ENCODE measurements at regions not wholly inside any gene's neighbourhood (a gene's known extent, or its start where the extent isn't known, plus 50 kb on each side); places are given as distances from the start of the nearest gene placed in this dataset.
A peak's percentile ranks its signal among the peaks of the same experiment; 100 is the strongest.

- DNase-seq (ENCODE audit: low read depth): no peak
Observed at GRCh38 chr10:78684947-78685346, 383.8 kb upstream of the ZMIZ1 start.

GRCh38 chr10:78685466-78686103 lies 383.2 kb upstream of the ZMIZ1 start:
- no peak for DNase-seq (ENCODE audit: low read depth)

DNA sequence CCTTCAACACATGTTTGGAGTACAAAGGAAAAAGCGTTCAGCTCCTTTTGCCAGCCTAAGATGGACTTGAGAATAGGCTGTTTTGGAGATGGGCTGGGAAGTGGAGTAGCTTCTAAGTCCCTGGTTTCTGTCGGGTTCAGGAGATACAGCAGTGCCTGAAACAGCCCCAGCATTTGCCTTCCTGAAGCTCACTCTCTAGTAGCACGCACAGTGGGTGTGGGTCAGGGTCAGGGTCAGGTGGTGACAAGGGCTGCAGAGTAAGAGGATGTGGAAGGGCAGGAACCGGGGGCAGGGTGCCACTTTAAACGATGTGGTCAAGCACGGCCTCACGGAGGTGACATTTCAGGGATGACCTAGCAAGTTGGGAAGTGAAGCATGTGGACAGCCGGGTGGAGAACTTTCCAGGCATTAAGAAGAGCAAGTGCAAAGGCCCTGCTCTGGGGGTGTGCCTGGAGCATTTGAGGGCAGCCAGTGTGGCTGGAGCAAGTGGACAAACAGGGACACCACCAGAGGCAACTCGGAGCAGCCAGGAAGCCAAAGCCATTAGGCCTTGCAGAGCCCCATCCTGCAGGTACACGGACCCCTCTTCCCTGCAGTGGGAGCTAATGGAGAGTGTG lies 382.2 kb upstream of the ZMIZ1 start:
- DNase-seq (ENCODE audit: low read depth): no peak

DNA sequence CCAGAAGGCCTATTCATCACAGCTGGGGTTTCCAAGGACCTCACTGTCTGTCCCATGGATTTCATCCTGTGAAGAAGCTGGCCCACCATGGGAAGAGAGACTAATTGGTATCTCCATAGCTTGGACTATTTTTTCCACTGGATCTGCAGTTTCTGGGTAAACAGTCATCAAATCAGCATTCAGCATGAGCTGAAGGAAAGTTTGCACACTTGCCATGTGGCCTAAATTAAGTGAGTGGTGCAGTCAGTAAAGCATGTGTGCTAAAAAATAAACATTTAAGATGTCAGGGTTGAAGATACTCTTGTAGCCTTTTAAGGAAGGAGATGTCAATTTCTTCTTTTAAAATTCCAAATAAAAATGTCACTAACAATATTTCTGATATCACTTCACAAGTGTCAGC lies 381.1 kb upstream of the ZMIZ1 start:
- no peak for DNase-seq (ENCODE audit: low read depth)

DNA sequence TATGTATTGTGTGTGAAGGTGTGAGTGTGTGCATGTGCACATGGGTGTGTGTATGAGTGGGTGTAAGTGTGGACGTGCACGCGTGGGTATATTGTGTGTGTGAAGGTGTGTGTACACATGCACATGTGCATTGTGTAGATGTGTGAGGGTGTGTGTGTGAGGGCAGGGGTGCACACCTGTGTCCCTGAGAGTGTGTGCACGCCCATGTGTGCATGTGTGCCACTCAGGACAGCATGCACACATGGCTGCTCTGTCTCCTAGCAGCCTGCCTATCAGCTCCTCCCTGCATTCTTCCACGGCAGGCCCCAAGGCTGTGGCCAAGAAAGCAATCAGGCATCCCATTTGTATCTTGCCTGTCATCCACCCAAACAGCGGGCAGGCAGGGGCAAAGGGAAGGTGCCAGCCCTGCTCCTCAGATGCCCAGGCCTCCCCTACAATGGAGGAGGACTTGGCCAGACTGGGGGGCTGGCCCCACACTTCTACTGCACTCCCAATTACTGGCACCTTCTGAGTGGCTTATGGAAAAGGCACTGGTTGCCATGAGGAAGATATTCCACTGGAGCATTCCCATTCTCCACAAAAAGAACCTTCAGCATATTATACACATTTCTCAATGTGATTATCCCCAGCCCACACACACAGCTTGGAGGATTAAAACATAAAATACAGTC lies 380.4 kb upstream of the ZMIZ1 start:
- DNase-seq (ENCODE audit: low read depth): no peak

DNA sequence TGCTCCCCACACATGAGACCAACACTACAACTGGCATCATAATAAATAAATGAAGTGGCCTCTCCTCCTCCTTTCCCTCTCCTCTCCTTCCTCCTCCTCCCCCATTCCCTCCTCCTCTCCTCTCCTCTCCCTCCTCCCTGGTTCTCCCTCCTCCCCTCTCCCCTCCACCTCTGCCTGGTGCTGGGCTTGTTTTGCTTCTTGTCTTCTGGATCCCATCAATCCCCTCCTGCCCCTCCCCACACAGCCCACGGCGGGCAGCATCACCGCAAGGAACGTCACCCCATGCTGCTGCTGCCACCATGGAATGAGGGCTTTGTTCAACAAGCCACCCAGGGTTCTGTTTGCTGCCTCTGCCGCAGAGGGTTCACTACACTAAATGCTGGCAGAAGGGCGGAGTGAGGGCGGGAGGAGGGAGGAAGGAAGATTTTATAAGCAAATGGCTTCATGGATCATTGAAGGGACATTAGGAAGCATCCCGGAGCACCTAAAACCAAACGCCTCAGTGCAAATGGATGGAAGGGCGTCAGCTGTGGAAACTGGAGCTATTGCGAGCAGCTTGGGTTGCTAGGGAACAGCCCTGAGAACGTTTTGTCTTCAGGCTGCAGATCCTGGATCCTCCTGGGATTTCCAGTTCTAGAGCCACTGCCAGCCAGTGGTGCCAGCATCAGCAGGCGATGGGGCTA lies 379.7 kb upstream of the ZMIZ1 start:
- no peak for DNase-seq (ENCODE audit: low read depth)

DNA sequence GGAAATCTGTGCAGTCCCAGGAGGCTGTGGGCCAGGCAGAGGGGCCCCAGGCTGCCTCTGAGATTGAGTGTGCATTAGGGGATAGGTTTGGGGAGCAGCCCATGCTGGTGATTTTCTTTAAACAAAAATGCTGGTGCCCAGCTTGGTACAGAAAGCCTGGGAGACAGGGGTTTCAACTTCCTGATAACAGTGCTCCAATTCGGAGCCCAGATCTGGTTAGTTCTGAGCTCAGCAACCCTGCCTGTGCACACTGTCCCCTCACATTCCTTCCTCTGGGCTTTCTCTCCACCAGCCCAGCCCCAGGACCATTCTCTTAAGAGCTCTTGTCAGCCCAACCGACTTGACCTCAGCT lies 379.2 kb upstream of the ZMIZ1 start:
- DNase-seq (ENCODE audit: low read depth): no peak

GRCh38 chr10:78690354-78691111 lies 378.2 kb upstream of the ZMIZ1 start:
- no peak for DNase-seq (ENCODE audit: low read depth)

GRCh38 chr10:78691301-78692030 lies 377.3 kb upstream of the ZMIZ1 start:
- no peak for DNase-seq (ENCODE audit: low read depth)

DNA sequence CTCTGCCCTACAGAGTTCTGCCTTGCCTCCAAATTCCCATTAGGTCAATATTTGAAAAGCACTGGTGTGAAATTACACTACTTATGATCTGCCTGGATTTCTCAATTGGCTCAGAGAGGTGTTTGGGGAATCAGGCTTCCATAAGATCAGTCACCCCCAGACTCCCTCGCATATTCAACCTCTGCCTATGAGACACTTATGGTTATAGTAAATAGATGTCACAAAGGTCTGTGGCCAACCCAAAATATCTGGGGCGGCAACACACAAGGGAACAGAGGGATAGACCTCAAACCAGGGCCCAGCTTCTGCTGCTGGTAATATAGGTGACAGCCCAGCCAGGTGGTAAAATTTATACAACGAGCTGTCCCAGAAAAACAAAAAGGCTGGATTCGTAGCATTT lies 376.7 kb upstream of the ZMIZ1 start:
- no peak for DNase-seq (ENCODE audit: low read depth)

DNA sequence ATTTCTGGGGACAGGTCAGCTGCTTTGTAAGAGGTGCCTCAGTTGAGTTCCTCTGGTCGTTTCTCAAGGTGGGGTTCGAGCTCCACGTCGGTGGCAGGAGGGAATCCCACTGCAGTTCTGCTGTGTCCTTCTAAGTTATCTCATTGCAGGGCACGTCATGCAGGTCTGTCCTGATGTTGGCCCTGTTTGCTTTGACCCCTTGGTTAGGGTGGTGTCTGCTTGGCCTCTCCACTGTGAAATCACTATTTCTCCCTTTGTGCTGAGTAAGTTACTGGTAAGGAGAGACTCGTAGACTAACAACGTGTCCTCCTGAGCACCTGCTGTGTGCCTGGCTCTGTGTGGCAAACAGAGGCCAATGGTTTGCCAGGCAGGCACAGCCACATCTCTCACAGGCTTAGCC lies 372.9 kb upstream of the ZMIZ1 start:
- DNase-seq (ENCODE audit: low read depth): no peak

DNA sequence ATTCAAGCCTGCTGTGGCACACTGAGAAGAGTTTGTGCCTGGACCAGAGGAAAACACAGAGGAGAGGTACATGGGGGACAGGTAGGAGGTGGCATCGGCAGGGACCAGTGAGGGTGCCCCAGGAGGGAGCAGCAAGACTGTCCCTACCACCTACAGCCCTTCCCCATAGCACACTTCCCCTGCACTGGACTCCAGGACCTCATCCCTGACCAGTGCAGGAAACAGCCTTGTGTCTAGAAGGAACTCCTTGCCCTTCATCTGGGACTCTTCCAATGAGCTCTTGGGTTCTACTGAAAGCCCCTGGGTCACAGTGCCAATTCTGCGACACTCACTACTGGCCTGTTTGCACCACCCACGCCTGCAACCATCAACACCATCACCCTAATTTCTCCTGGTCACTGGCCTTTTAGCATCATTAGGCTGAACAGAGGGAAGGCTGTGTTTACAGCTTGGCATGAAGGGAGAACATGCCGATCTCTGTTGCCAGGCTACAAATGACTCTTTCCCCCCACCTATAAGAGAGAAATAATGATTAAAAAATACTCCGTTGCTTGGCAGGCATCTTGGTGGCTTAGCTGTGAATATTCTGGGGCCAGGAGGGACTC lies 371.9 kb upstream of the ZMIZ1 start:
- no peak for DNase-seq (ENCODE audit: low read depth)

- DNase-seq (ENCODE audit: low read depth): no peak
Observed at GRCh38 chr10:78699971-78700370, 368.8 kb upstream of the ZMIZ1 start.

- DNase-seq (ENCODE audit: low read depth): peak; percentile 27
Observed at GRCh38 chr10:78700413-78700812, 368.4 kb upstream of the ZMIZ1 start.

GRCh38 chr10:78700816-78701520 lies 367.8 kb upstream of the ZMIZ1 start:
- no peak for DNase-seq (ENCODE audit: low read depth)

DNA sequence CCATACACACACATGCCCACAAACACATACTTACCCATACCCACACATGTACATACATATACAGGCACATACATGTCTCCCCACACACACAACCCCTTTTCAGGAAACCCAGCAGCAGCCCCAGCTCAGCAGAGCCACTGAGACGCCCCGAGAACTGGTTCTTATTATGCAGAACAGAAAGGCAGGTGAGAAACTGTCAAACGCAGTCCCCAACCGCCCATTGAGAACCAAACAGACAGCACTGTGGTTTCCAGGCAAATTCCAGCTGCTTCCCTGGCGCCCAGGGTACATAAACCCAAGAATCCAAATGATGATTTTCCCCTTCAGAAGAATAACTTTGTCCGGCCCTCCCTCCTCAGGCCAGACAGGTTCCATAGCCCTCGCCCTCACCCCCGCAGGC lies 366.6 kb upstream of the ZMIZ1 start:
- no peak for DNase-seq (ENCODE audit: low read depth)

DNA sequence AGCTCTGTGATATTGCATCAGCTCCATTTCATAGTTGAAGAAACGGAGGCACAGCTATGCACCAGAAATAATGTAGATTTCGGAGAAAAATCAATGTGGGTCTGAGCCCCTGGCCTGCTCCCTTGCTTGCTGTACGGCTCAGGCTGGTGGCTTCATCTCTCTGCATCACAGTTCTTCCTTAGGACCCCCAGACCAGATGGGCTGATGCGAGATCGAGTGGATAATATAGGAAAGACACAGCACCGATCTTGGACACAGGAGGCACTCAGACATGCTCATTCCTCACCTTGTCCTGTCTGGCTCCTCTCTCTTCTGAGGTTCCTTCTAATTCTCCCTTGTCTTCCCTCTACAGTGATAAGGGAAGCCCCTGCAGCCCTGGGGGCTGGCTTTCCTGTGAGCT lies 365.9 kb upstream of the ZMIZ1 start:
- no peak for DNase-seq (ENCODE audit: low read depth)

- peak; percentile 19 for DNase-seq (ENCODE audit: low read depth)
Observed at GRCh38 chr10:78703593-78703992, 365.2 kb upstream of the ZMIZ1 start.

GRCh38 chr10:78706256-78706655 lies 362.5 kb upstream of the ZMIZ1 start:
- peak; percentile 45 for DNase-seq (ENCODE audit: low read depth)

Measured in Daoy (cell line).